ENCODE measurements at regions not wholly inside any gene's neighbourhood (a gene's known extent, or its start where the extent isn't known, plus 50 kb on each side); places are given as distances from the start of the nearest gene placed in this dataset.

DNA sequence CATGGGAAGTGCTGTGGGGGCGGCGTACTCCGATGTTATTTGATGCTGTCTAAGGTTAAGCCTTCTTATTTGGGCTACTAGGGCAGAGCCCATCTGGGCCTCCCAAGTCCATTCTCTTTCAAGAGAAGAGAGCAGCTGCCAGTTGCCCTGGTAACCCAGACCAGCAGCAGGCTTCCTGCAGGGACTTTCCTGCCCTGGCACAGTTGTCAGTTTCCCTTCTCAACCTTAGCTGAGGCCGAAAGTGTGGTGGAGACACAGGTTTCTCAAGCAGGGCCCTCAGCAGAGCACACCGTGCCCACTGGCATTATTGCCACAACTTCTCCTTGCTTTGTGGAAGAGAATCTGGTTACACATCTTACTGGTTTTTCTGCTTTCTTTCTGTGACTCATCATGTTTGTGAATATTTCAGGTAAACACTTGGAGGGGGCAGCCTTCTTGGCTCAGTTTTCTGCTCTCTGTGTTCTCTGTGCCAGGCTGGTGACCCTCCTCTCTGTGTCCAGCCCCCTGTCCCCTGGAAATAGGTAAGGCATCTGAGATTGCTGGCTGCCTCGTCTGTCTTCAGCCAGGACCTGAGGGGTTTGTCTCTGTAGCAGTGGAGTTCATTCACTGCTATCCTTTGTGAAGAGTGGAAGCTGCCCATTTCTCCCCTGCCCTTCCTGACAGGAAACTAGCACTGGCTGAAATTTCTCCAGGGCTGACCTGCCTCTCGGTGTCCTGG lies 111.0 kb downstream of the B3GNT2 start:
- TF ChIP-seq, protein P1, sequence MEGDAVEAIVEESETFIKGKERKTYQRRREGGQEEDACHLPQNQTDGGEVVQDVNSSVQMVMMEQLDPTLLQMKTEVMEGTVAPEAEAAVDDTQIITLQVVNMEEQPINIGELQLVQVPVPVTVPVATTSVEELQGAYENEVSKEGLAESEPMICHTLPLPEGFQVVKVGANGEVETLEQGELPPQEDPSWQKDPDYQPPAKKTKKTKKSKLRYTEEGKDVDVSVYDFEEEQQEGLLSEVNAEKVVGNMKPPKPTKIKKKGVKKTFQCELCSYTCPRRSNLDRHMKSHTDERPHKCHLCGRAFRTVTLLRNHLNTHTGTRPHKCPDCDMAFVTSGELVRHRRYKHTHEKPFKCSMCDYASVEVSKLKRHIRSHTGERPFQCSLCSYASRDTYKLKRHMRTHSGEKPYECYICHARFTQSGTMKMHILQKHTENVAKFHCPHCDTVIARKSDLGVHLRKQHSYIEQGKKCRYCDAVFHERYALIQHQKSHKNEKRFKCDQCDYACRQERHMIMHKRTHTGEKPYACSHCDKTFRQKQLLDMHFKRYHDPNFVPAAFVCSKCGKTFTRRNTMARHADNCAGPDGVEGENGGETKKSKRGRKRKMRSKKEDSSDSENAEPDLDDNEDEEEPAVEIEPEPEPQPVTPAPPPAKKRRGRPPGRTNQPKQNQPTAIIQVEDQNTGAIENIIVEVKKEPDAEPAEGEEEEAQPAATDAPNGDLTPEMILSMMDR (IDR thresholded peaks at IDR 0.05): no peak
- TF ChIP-seq EZH2 (IDR thresholded peaks at IDR 0.05): no peak
